IgD-negative memory B cell (primary cell): ENCODE measurements at regions not wholly inside any gene's neighbourhood (a gene's known extent, or its start where the extent isn't known, plus 50 kb on each side); places are given as distances from the start of the nearest gene placed in this dataset.
"Not testable (repeated sequence)": the region's sequence is repeated elsewhere in the genome, so short reads cannot be mapped to it uniquely, and the experiment has no call there.

Experiments
- H3K27ac Mint-ChIP-seq, 3 donors: one replicate each; pipeline ENCODE4 v1.8.0; 2020 to 2022; ENCODE audit warnings: mild to moderate bottlenecking in 3 of 3, mixed read lengths in 3 of 3, moderate library complexity in 1 of 3
- H3K27me3 Mint-ChIP-seq: one replicate; pipeline ENCODE4 v1.8.0; 2021; ENCODE audit warnings: mixed read lengths
- H3K36me3 Mint-ChIP-seq: one replicate; pipeline ENCODE4 v1.8.0; 2020; ENCODE audit warnings: mild to moderate bottlenecking, mixed read lengths
- H3K4me1 Mint-ChIP-seq, 3 donors: one replicate each; pipeline ENCODE4 v1.8.0; 2020 to 2022; ENCODE audit warnings: mixed read lengths in 3 of 3, mild to moderate bottlenecking in 1 of 3
- H3K4me3 Mint-ChIP-seq, 4 donors: one replicate each; pipeline ENCODE4 v1.8.0; 2020 to 2022; ENCODE audit warnings: mild to moderate bottlenecking in 4 of 4, mixed read lengths in 4 of 4, moderate library complexity in 3 of 4
- H3K9me3 Mint-ChIP-seq, 3 donors: one replicate each; pipeline ENCODE4 v1.8.0; 2020 to 2021; ENCODE audit warnings: mixed read lengths in 3 of 3, mild to moderate bottlenecking in 1 of 3

- Mint-ChIP-seq H3K4me1 (no peaks in the 10 kb centered on the region), H3K27me3 (no peaks in the 10 kb centered on the region), H3K4me3 (no peak overlapping the region), H3K36me3 (no peaks in the 10 kb centered on the region), H3K9me3 (peaks cover 0 to 3% (median 3%) of the 10 kb centered on the region in 3 donors), H3K27ac (no peak overlapping the region)
These were observed 823.0 kb upstream of the ATXN7L3B start for GRCh38 chr12:73714655-73715054.

DNA sequence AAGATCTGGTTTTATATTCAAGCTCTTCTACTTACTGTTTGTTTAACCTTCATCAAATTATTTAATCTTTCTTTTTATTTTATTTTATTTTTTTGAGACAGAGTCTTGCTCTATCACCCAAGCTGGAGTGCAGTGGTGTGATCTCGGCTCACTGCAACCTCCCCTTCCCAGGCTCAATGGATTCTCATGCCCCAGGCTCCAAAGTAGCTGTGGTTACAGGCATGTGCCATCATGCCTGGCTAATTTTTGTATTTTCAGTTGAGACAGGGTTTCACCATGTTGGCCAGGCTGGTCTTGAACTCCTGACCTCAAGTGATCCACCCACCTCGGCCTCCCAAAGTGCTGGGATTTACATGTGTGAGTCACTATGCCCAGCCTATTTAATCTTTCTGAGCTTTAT lies 821.5 kb upstream of the ATXN7L3B start:
- not testable (repeated sequence) for H3K4me3 Mint-ChIP-seq, H3K9me3 Mint-ChIP-seq, H3K4me1 Mint-ChIP-seq, H3K36me3 Mint-ChIP-seq, H3K27me3 Mint-ChIP-seq, H3K27ac Mint-ChIP-seq

DNA sequence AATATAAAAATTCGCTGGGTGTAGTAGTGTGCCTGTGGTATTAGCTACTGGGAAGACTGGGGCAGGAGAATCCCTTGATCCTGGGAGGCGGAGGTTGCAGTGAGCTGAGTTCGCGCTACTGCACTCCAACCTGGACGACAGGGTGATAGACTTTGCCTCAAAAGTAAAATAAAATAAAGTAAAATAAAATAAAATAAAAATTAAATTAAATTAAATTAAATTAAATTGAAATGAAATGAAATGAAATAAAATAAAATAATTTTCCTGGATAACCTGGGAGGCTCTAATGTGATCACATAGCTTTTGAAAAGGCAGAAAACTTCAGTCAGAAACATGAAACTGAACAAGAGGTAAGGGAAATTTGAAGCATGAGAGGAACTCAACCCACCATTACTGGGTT lies 818.4 kb upstream of the ATXN7L3B start:
- H3K27ac Mint-ChIP-seq: no peak overlapping the region
- H3K4me1 Mint-ChIP-seq: no peaks in the 10 kb centered on the region
- no peaks in the 10 kb centered on the region for H3K36me3 Mint-ChIP-seq
- no peaks in the 10 kb centered on the region for H3K27me3 Mint-ChIP-seq
- H3K4me3 Mint-ChIP-seq: no peak overlapping the region
- peaks cover 0 to 4% (median 3%) of the 10 kb centered on the region in 3 donors for H3K9me3 Mint-ChIP-seq

- Mint-ChIP-seq H3K36me3 (no peaks in the 10 kb centered on the region), H3K4me1 (no peaks in the 10 kb centered on the region), H3K4me3 (no peak overlapping the region), H3K27me3 (no peaks in the 10 kb centered on the region), H3K9me3 (no peaks in the 10 kb centered on the region), H3K27ac (no peak overlapping the region)
These were observed 810.8 kb upstream of the ATXN7L3B start for GRCh38 chr12:73726881-73727280.

DNA sequence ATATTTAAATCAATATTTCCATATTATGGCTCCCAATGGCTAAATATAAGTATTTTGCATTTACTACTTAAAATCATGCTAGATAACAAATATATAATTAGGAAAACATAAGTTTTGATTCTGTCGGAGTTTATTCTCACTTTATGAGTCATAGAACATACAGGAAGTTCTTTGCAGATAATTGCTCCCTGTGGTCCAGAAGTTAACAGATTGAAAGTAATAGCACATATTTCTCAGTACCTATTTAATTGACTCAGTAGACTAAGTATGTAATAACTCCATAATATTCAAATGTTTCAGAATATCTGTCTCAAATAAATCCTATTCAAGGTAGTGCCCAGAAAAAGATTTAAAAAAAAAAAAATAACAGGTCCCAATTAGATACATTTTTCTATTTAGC lies 806.0 kb upstream of the ATXN7L3B start:
- Mint-ChIP-seq H3K36me3 (no peaks in the 10 kb centered on the region), H3K27me3 (no peaks in the 10 kb centered on the region), H3K27ac (no peak overlapping the region), H3K9me3 (peaks cover 0 to 2% (median 2%) of the 10 kb centered on the region in 3 donors), H3K4me3 (no peak overlapping the region), H3K4me1 (no peaks in the 10 kb centered on the region)

DNA sequence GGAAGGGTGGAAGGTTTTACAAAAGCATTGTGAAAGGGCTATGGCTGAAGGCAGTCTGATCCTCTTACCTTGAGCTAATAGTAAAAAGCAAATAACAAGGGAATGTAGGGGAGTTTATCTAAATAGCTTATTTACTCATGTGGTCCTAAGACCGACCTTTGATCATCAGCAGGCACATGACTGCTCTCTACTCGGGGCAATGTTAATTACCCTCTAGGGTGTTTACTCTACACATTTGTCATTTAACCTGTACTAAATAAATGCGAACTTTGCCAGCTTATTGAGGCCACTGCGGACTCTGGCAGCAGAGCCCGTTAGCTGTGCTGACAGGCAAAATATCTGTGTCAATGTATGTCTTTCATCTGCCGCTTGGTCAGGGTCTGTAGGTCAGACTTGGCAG lies 768.3 kb upstream of the ATXN7L3B start:
- Mint-ChIP-seq H3K4me3 (no peak overlapping the region), H3K27ac (no peak overlapping the region), H3K36me3 (no peaks in the 10 kb centered on the region), H3K9me3 (no peaks in the 10 kb centered on the region), H3K4me1 (no peaks in the 10 kb centered on the region), H3K27me3 (no peaks in the 10 kb centered on the region)

- H3K4me1 Mint-ChIP-seq: no peaks in the 10 kb centered on the region
- H3K9me3 Mint-ChIP-seq: peaks cover 4 to 21% (median 5%) of the 10 kb centered on the region in 3 donors
- H3K36me3 Mint-ChIP-seq: no peaks in the 10 kb centered on the region
- H3K4me3 Mint-ChIP-seq: no peak overlapping the region
- no peaks in the 10 kb centered on the region for H3K27me3 Mint-ChIP-seq
- H3K27ac Mint-ChIP-seq: no peak overlapping the region
These were observed 739.1 kb upstream of the ATXN7L3B start for GRCh38 chr12:73798523-73798922.

DNA sequence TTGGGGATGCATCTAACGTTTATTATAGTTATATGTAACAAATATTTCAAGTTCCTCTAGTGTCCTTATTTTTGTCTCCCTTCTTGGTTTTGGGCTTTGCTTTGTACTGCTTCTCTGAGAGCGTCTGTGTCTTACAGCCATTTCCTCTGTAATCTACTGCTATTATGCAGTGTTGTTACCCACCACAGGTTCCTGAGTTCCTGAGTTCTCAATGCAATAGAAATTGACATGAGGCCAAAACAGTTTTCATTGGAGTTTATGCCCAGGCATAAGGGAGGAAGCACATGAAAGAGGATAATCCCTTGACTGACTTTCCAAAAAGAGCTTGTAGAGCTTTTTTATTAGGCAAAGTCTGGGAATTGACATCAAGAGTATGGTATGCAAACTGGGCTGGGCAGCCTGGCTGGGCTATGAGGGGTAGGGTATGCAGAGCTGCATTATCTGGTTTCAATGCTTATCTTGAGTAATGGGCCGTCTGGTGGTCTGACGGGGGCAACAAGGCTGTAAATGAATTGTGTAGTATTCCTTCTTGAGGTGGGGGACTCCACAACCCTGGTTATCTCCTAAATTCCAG lies 722.5 kb upstream of the ATXN7L3B start:
- no peaks in the 10 kb centered on the region for H3K36me3 Mint-ChIP-seq
- H3K27ac Mint-ChIP-seq: no peak overlapping the region
- H3K4me1 Mint-ChIP-seq: no peaks in the 10 kb centered on the region
- H3K27me3 Mint-ChIP-seq: no peaks in the 10 kb centered on the region
- H3K9me3 Mint-ChIP-seq: peaks cover 0 to under 1% (median 0%) of the 10 kb centered on the region in 3 donors
- H3K4me3 Mint-ChIP-seq: no peak overlapping the region

DNA sequence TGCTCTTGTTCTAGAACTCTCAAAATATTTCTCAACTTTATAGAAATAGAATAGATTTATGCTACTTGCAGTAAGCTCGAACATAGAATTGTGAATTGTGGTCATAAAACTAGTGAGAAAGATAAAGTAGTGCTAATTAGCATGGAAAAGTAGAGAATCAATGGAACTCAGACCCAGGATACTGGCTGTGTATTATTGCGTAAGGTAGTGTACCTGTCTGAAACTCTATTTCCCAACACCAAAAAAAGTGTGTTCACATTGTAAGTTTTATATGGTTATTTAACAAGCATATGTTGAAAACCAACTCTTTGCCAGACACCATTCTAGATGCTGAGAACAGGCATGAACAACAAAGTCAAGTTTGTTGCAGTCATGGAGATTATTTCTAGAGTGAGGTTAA lies 720.5 kb upstream of the ATXN7L3B start:
- no peak overlapping the region for H3K27ac Mint-ChIP-seq
- H3K27me3 Mint-ChIP-seq: no peaks in the 10 kb centered on the region
- H3K4me1 Mint-ChIP-seq: no peaks in the 10 kb centered on the region
- no peaks in the 10 kb centered on the region for H3K36me3 Mint-ChIP-seq
- no peak overlapping the region for H3K4me3 Mint-ChIP-seq
- peaks cover 4 to 15% (median 4%) of the 10 kb centered on the region in 3 donors for H3K9me3 Mint-ChIP-seq

- Mint-ChIP-seq H3K27me3 (no peaks in the 10 kb centered on the region), H3K4me3 (no peak overlapping the region), H3K27ac (no peak overlapping the region), H3K9me3 (peaks cover 0 to 3% (median 3%) of the 10 kb centered on the region in 3 donors), H3K36me3 (no peaks in the 10 kb centered on the region), H3K4me1 (no peaks in the 10 kb centered on the region)
These were observed 703.9 kb upstream of the ATXN7L3B start for GRCh38 chr12:73833746-73834145.

GRCh38 chr12:73841963-73842362 lies 695.7 kb upstream of the ATXN7L3B start:
- H3K9me3 Mint-ChIP-seq: peaks cover 0 to 8% (median 2%) of the 10 kb centered on the region in 3 donors
- H3K4me1 Mint-ChIP-seq: no peaks in the 10 kb centered on the region
- no peak overlapping the region for H3K27ac Mint-ChIP-seq
- no peaks in the 10 kb centered on the region for H3K27me3 Mint-ChIP-seq
- H3K4me3 Mint-ChIP-seq: no peak overlapping the region
- H3K36me3 Mint-ChIP-seq: no peaks in the 10 kb centered on the region

GRCh38 chr12:73863546-73863945 lies 674.1 kb upstream of the ATXN7L3B start:
- no peak overlapping the region for H3K4me3 Mint-ChIP-seq
- no peaks in the 10 kb centered on the region for H3K27me3 Mint-ChIP-seq
- H3K36me3 Mint-ChIP-seq: no peaks in the 10 kb centered on the region
- H3K27ac Mint-ChIP-seq: no peak overlapping the region
- no peaks in the 10 kb centered on the region for H3K4me1 Mint-ChIP-seq
- H3K9me3 Mint-ChIP-seq: peaks cover 0 to 9% (median 4%) of the 10 kb centered on the region in 3 donors

GRCh38 chr12:73867147-73867546 lies 670.5 kb upstream of the ATXN7L3B start:
- no peaks in the 10 kb centered on the region for H3K36me3 Mint-ChIP-seq

GRCh38 chr12:73877291-73877690 lies 660.3 kb upstream of the ATXN7L3B start:
- not testable (repeated sequence) for H3K4me1 Mint-ChIP-seq, H3K36me3 Mint-ChIP-seq, H3K9me3 Mint-ChIP-seq, H3K4me3 Mint-ChIP-seq, H3K27me3 Mint-ChIP-seq, H3K27ac Mint-ChIP-seq

More at GRCh38 chr12:73867147-73867546, 670.5 kb upstream of the ATXN7L3B start:
- Mint-ChIP-seq H3K4me3 (no peak overlapping the region), H3K4me1 (no peaks in the 10 kb centered on the region), H3K9me3 (peaks cover 0 to 4% (median 4%) of the 10 kb centered on the region in 3 donors), H3K27me3 (no peaks in the 10 kb centered on the region), H3K27ac (no peak overlapping the region)

DNA sequence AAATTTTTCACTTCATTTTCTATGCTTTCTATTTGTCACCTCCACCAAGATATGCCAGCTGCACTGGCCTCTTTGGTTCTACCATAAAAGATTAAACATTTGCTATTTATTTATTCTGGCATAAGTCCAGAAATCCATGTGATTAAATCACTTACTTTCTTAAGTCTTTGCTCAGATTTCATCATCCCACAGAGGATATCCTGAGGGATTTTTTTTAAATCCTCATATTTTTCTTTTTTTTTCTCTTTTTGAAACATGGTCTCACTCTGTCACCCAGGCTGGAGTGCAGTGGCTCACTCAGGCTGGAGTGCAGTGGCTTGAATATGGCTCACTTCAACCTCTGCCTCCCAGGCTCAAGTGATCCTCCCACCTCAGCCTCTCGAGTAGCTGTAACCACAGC lies 645.4 kb upstream of the ATXN7L3B start:
- H3K4me3 Mint-ChIP-seq: no peak overlapping the region
- H3K9me3 Mint-ChIP-seq: peaks cover 5 to 6% (median 5%) of the 10 kb centered on the region in 3 donors
- H3K27ac Mint-ChIP-seq: no peak overlapping the region
- H3K27me3 Mint-ChIP-seq: no peaks in the 10 kb centered on the region
- no peaks in the 10 kb centered on the region for H3K4me1 Mint-ChIP-seq
- H3K36me3 Mint-ChIP-seq: no peaks in the 10 kb centered on the region

- no peak overlapping the region for H3K4me3 Mint-ChIP-seq
- H3K9me3 Mint-ChIP-seq: peaks cover 0 to 2% (median 0%) of the 10 kb centered on the region in 3 donors
- no peak overlapping the region for H3K27ac Mint-ChIP-seq
- H3K4me1 Mint-ChIP-seq: no peaks in the 10 kb centered on the region
- H3K36me3 Mint-ChIP-seq: no peaks in the 10 kb centered on the region
- no peaks in the 10 kb centered on the region for H3K27me3 Mint-ChIP-seq
These were observed 639.0 kb upstream of the ATXN7L3B start for GRCh38 chr12:73898645-73899044.
